ENCODE measurements at regions not wholly inside any gene's neighbourhood (a gene's known extent, or its start where the extent isn't known, plus 50 kb on each side); places are given as distances from the start of the nearest gene placed in this dataset.

DNA sequence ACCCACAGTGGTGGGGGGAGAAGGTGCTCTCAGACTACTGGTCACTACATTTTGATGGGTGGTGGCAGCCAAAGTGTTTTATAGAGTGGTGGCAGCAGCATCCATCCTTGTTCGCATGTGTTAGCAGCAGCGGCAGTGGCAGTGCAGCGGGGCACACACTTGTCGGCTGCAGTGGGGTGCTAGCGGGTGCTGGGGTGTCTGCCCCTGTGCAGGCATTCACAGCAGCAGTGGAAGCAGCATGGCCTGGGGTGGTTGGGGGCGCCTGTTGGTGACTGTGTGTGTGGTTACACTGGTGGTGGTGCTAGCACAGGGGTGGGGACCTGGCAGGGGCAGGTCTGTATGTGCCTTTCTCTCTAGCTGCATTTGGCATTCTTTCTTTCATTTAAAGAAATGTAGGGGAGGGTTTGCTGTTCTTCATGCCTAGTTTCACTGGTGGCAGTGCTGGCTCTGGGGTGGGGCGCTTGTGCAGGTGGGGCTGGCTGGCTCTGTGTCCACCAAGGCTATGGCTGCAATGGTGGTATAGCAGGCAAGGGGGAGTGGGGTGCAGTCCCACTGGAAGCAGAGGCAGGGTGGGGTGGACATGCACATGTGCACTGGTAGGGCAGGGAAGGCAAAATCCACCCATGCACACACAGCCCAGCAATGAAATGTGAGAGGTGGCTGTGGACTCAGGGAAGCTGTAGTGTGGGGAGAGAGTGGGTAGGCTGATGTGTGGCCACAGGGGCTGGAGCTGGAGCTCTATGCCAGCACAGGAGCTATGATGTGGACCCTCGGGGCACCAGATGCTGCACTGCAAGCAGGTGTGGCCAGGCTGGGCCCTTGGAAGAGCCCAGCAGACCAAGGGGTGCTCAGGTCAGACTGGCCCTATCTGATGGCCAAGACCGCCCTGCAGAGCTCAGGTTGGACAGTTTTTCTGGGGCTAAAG, 173.3 kb downstream of the PRDM13 start:
- no peak for DNase-seq
- Mint-ChIP-seq H3K4me3 (no peak overlapping the region), H3K9me3 (no peaks in the 10 kb centered on the region), H3K27me3 (ENCODE audit: low read depth) (peaks cover 6% of the 10 kb centered on the region), H3K4me1 (no peaks in the 10 kb centered on the region), H3K36me3 (ENCODE audit: insufficient read depth in 1 of 3, low read depth in 3 of 3) (no peaks in the 10 kb centered on the region), H3K27ac (no peak overlapping the region)
- Histone ChIP-seq H3K27me3 (ENCODE audit: insufficient read depth, low read length) (no peaks in the 10 kb centered on the region), H2BK120ac (ENCODE audit: low read depth, low read length, poor library complexity, severe bottlenecking) (no peak overlapping the region), H3K79me2 (ENCODE audit: insufficient read depth, low read length) (no peaks in the 10 kb centered on the region), H4K20me1 (ENCODE audit: control insufficient read depth, insufficient read depth, insufficient read length) (no peaks in the 10 kb centered on the region), H4K8ac (replicated peaks; ENCODE audit: insufficient read length, low read depth, low read length) (no peak overlapping the region), H4K5ac (ENCODE audit: insufficient read length, low read depth, low read length) (peak overlapping the region; percentile 26), H3K9ac (ENCODE audit: extremely low read depth, insufficient read length, low read length) (no peak overlapping the region), H2BK5ac (ENCODE audit: insufficient read length, low read length) (no peak overlapping the region), H3K23me2 (ENCODE audit: insufficient read length, low read depth, low read length, poor library complexity, severe bottlenecking) (no peaks in the 10 kb centered on the region), H3K56ac (ENCODE audit: insufficient read length, low read depth, low read length) (no peak overlapping the region), H3K79me1 (ENCODE audit: insufficient read depth, low read depth, low read length, poor library complexity, severe bottlenecking) (no peaks in the 10 kb centered on the region), H3K4me1 (ENCODE audit: insufficient read depth, low read length) (no peaks in the 10 kb centered on the region), H3T11ph (ENCODE audit: low read length) (no peak overlapping the region), H2AFZ (ENCODE audit: low read length) (no peak overlapping the region), H2BK12ac (ENCODE audit: insufficient read length, low read depth, low read length) (no peak overlapping the region), H3K9me3 (ENCODE audit: control insufficient read depth, low read depth, low read length) (no peaks in the 10 kb centered on the region), H2BK15ac (ENCODE audit: low read depth, low read length) (no peak overlapping the region), H3K18ac (ENCODE audit: insufficient read length, low read depth, low read length) (no peak overlapping the region), H3K23ac (ENCODE audit: insufficient read length, low read depth, low read length) (no peak overlapping the region), H3K4ac (ENCODE audit: low read depth, low read length) (no peak overlapping the region), H4K91ac (ENCODE audit: insufficient read length, low read depth, low read length) (no peak overlapping the region), H3K4me2 (ENCODE audit: insufficient read depth, insufficient read length, low read length) (no peak overlapping the region), H3K27ac (ENCODE audit: insufficient read length, low read depth, low read length) (no peak overlapping the region), H3K14ac (ENCODE audit: insufficient read depth, low read length) (peak overlapping the region; percentile 58; the same call in 1 of the 2 replicates), H2BK20ac (ENCODE audit: low read depth, low read length, poor library complexity, severe bottlenecking) (no peak overlapping the region), H2AK5ac (ENCODE audit: insufficient read length, low read length) (no peak overlapping the region)
- WGBS (ENCODE audit: extremely low coverage, insufficient read length, low lambda C conversion rate), result no CpG with 5 or more reads among the region's 9 CpGs
- TF ChIP-seq, protein P1, sequence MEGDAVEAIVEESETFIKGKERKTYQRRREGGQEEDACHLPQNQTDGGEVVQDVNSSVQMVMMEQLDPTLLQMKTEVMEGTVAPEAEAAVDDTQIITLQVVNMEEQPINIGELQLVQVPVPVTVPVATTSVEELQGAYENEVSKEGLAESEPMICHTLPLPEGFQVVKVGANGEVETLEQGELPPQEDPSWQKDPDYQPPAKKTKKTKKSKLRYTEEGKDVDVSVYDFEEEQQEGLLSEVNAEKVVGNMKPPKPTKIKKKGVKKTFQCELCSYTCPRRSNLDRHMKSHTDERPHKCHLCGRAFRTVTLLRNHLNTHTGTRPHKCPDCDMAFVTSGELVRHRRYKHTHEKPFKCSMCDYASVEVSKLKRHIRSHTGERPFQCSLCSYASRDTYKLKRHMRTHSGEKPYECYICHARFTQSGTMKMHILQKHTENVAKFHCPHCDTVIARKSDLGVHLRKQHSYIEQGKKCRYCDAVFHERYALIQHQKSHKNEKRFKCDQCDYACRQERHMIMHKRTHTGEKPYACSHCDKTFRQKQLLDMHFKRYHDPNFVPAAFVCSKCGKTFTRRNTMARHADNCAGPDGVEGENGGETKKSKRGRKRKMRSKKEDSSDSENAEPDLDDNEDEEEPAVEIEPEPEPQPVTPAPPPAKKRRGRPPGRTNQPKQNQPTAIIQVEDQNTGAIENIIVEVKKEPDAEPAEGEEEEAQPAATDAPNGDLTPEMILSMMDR (conservative IDR thresholded peaks at IDR 0.05), result no peak

All from H9 (cell line).